Activated T-cell treated with anti-CD3 and anti-CD28 coated beads, Interleukin-2, amount 50 U/mL, for 72 hours (primary cell): ENCODE measurements at regions not wholly inside any gene's neighbourhood (a gene's known extent, or its start where the extent isn't known, plus 50 kb on each side); places are given as distances from the start of the nearest gene placed in this dataset.

ENCODE experiments used
- ATAC-seq, 2 donors: fragments of 150-1000 bp; cut with Tn5 transposase; replicated peaks in 1 of 2; 2 replicates each; pipeline ENCODE4 v1.10.0; 2021; ENCODE audit warnings: moderate library complexity in 2 of 2, mild to moderate bottlenecking in 1 of 2
- DNase-seq, 2 donors: peaks; one replicate each; pipeline ENCODE4 v3.0.0; 2021 to 2022; ENCODE audit warnings: mixed read lengths in 1 of 2
- H3K27ac Mint-ChIP-seq: one replicate; pipeline ENCODE4 v1.8.0; 2022; ENCODE audit warnings: mild to moderate bottlenecking, moderate library complexity, mixed read lengths
- H3K27me3 Mint-ChIP-seq: one replicate; pipeline ENCODE4 v1.8.0; 2022; ENCODE audit warnings: low read depth, mixed read lengths
- H3K36me3 Mint-ChIP-seq, 2 donors: one replicate each; pipeline ENCODE4 v1.8.0; 2022; ENCODE audit warnings: mixed read lengths in 2 of 2, mild to moderate bottlenecking in 1 of 2; ENCODE audit not compliant: insufficient read depth in 2 of 2
- H3K4me1 Mint-ChIP-seq: one replicate; pipeline ENCODE4 v1.8.0; 2022; ENCODE audit warnings: low read depth, mixed read lengths
- H3K4me3 Mint-ChIP-seq, 2 donors: one replicate each; pipeline ENCODE4 v1.8.0; 2022; ENCODE audit warnings: mild to moderate bottlenecking in 2 of 2, mixed read lengths in 2 of 2, moderate library complexity in 2 of 2
- H3K9me3 Mint-ChIP-seq, 2 donors: one replicate each; pipeline ENCODE4 v1.8.0; 2022; ENCODE audit warnings: mixed read lengths in 2 of 2

GRCh38 chr6:159508931-159509330, 184.1 kb downstream of the SOD2 start:
- Mint-ChIP-seq H3K27ac (no peak overlapping the region), H3K4me1 (no peaks in the 10 kb centered on the region), H3K9me3 (no peaks in the 10 kb centered on the region), H3K27me3 (no peaks in the 10 kb centered on the region), H3K36me3 (no peaks in the 10 kb centered on the region), H3K4me3 (no peak overlapping the region)
- no peak for DNase-seq
- ATAC-seq: no peak

GRCh38 chr6:159506048-159506447, 187.0 kb downstream of the SOD2 start:
- ATAC-seq: no peak
- H3K27ac Mint-ChIP-seq: no peak overlapping the region
- peaks cover 9% of the 10 kb centered on the region for H3K27me3 Mint-ChIP-seq
- H3K4me1 Mint-ChIP-seq: no peaks in the 10 kb centered on the region
- no peak overlapping the region for H3K4me3 Mint-ChIP-seq
- no peaks in the 10 kb centered on the region for H3K9me3 Mint-ChIP-seq
- DNase-seq: no peak
- H3K36me3 Mint-ChIP-seq: no peaks in the 10 kb centered on the region

GRCh38 chr6:159505140-159505922, 187.7 kb downstream of the SOD2 start:
- no peaks in the 10 kb centered on the region for H3K4me1 Mint-ChIP-seq
- no peak overlapping the region for H3K27ac Mint-ChIP-seq
- no peak overlapping the region for H3K4me3 Mint-ChIP-seq
- H3K36me3 Mint-ChIP-seq: no peaks in the 10 kb centered on the region
- H3K9me3 Mint-ChIP-seq: no peaks in the 10 kb centered on the region
- H3K27me3 Mint-ChIP-seq: peaks cover 9% of the 10 kb centered on the region
- no peak for ATAC-seq
- DNase-seq: no peak

- no peak overlapping the region for H3K27ac Mint-ChIP-seq
- DNase-seq (no peak), ATAC-seq (no peak)
- H3K4me1 Mint-ChIP-seq: no peaks in the 10 kb centered on the region
- H3K9me3 Mint-ChIP-seq: peaks cover 0 to 7% of the 10 kb centered on the region in 2 donors
- H3K36me3 Mint-ChIP-seq: no peaks in the 10 kb centered on the region
- H3K4me3 Mint-ChIP-seq: no peak overlapping the region
- H3K27me3 Mint-ChIP-seq: peaks cover 9% of the 10 kb centered on the region
Measured at GRCh38 chr6:159501558-159501957, 191.5 kb downstream of the SOD2 start.

GRCh38 chr6:159499034-159499433, 194.0 kb downstream of the SOD2 start:
- Mint-ChIP-seq H3K4me3 (no peak overlapping the region), H3K9me3 (peaks cover 0 to 7% of the 10 kb centered on the region in 2 donors), H3K27ac (no peak overlapping the region), H3K36me3 (no peaks in the 10 kb centered on the region), H3K4me1 (no peaks in the 10 kb centered on the region), H3K27me3 (peaks cover 18% of the 10 kb centered on the region)
- no peak for DNase-seq
- no peak for ATAC-seq

- no peak overlapping the region for H3K27ac Mint-ChIP-seq
- no peaks in the 10 kb centered on the region for H3K4me1 Mint-ChIP-seq
- ATAC-seq (no peak), DNase-seq (no peak)
- H3K36me3 Mint-ChIP-seq: no peaks in the 10 kb centered on the region
- peaks cover 9% of the 10 kb centered on the region for H3K27me3 Mint-ChIP-seq
- peaks cover 0 to 4% of the 10 kb centered on the region in 2 donors for H3K9me3 Mint-ChIP-seq
- no peak overlapping the region for H3K4me3 Mint-ChIP-seq
Measured at GRCh38 chr6:159494586-159494972, 198.5 kb downstream of the SOD2 start.

GRCh38 chr6:159493898-159494585, 199.0 kb downstream of the SOD2 start:
- peaks cover 0 to 4% of the 10 kb centered on the region in 2 donors for H3K9me3 Mint-ChIP-seq
- no peaks in the 10 kb centered on the region for H3K36me3 Mint-ChIP-seq
- H3K27ac Mint-ChIP-seq: no peak overlapping the region
- peaks cover 9% of the 10 kb centered on the region for H3K27me3 Mint-ChIP-seq
- DNase-seq: no peak
- ATAC-seq: no peak
- no peaks in the 10 kb centered on the region for H3K4me1 Mint-ChIP-seq
- H3K4me3 Mint-ChIP-seq: no peak overlapping the region

- H3K27me3 Mint-ChIP-seq: peaks cover 9% of the 10 kb centered on the region
- H3K4me3 Mint-ChIP-seq: no peak overlapping the region
- H3K9me3 Mint-ChIP-seq: peaks cover 0 to under 1% of the 10 kb centered on the region in 2 donors
Measured at GRCh38 chr6:159493231-159493897, 199.7 kb downstream of the SOD2 start.

GRCh38 chr6:159490298-159490937, 202.6 kb downstream of the SOD2 start:
- Mint-ChIP-seq H3K4me1 (no peaks in the 10 kb centered on the region), H3K36me3 (no peaks in the 10 kb centered on the region)
- no peak for ATAC-seq

More at GRCh38 chr6:159493231-159493897, 199.7 kb downstream of the SOD2 start:
- DNase-seq: no peak
- no peaks in the 10 kb centered on the region for H3K36me3 Mint-ChIP-seq
- H3K27ac Mint-ChIP-seq: no peak overlapping the region
- no peak for ATAC-seq
- H3K4me1 Mint-ChIP-seq: no peaks in the 10 kb centered on the region

GRCh38 chr6:159487636-159488035, 205.4 kb downstream of the SOD2 start:
- Mint-ChIP-seq H3K27ac (no peak overlapping the region), H3K9me3 (no peaks in the 10 kb centered on the region), H3K27me3 (peaks cover 6% of the 10 kb centered on the region), H3K4me1 (no peaks in the 10 kb centered on the region), H3K4me3 (no peak overlapping the region), H3K36me3 (no peaks in the 10 kb centered on the region)
- ATAC-seq (no peak), DNase-seq (no peak)

More at GRCh38 chr6:159490298-159490937, 202.6 kb downstream of the SOD2 start:
- no peak for DNase-seq
- Mint-ChIP-seq H3K27ac (no peak overlapping the region), H3K9me3 (no peaks in the 10 kb centered on the region), H3K27me3 (peaks cover 9% of the 10 kb centered on the region), H3K4me3 (no peak overlapping the region)

- H3K27me3 Mint-ChIP-seq: peaks cover 19% of the 10 kb centered on the region
- no peak for DNase-seq
- H3K9me3 Mint-ChIP-seq: peaks cover 0 to 2% of the 10 kb centered on the region in 2 donors
Measured at GRCh38 chr6:159483259-159483658, 209.8 kb downstream of the SOD2 start.

GRCh38 chr6:159481897-159482296, 211.1 kb downstream of the SOD2 start:
- ATAC-seq (no peak), DNase-seq (no peak)
- peaks cover 19% of the 10 kb centered on the region for H3K27me3 Mint-ChIP-seq
- no peaks in the 10 kb centered on the region for H3K4me1 Mint-ChIP-seq
- H3K4me3 Mint-ChIP-seq: no peak overlapping the region
- H3K27ac Mint-ChIP-seq: no peak overlapping the region
- H3K36me3 Mint-ChIP-seq: no peaks in the 10 kb centered on the region
- peaks cover 0 to 2% of the 10 kb centered on the region in 2 donors for H3K9me3 Mint-ChIP-seq

More at GRCh38 chr6:159483259-159483658, 209.8 kb downstream of the SOD2 start:
- Mint-ChIP-seq H3K27ac (no peak overlapping the region), H3K4me3 (no peak overlapping the region), H3K4me1 (no peaks in the 10 kb centered on the region), H3K36me3 (no peaks in the 10 kb centered on the region)
- ATAC-seq: no peak

- ATAC-seq: no peak
- Mint-ChIP-seq H3K4me1 (no peaks in the 10 kb centered on the region), H3K36me3 (no peaks in the 10 kb centered on the region), H3K9me3 (peaks cover 0 to 2% of the 10 kb centered on the region in 2 donors), H3K27ac (no peak overlapping the region), H3K4me3 (no peak overlapping the region), H3K27me3 (peaks cover 19% of the 10 kb centered on the region)
- DNase-seq: no peak
Measured at GRCh38 chr6:159480471-159480870, 212.6 kb downstream of the SOD2 start.
